D721Med (cell line): ENCODE measurements at regions not wholly inside any gene's neighbourhood (a gene's known extent, or its start where the extent isn't known, plus 50 kb on each side); places are given as distances from the start of the nearest gene placed in this dataset.

Experiments used
- DNase-seq: peaks from one replicate; pipeline ENCODE4 v3.0.0; 2011; ENCODE audit warnings: low spot score; ENCODE audit not compliant: insufficient read length
- FAIRE-seq: peaks from 2 replicates; lab custom pipeline; 2011; peaks lifted over from hg19 to GRCh38; lab: Jason Lieb, UNC
- TF ChIP-seq, protein P1 (sequence below): IDR thresholded peaks from 2 replicates; pipeline ENCODE4 v1.5.1; 2012; ENCODE audit warnings: mild to moderate bottlenecking, control low read depth; ENCODE audit not compliant: insufficient read depth; ENCODE audit errors: missing control alignments

- FAIRE-seq: no peak
- TF ChIP-seq, protein P1, sequence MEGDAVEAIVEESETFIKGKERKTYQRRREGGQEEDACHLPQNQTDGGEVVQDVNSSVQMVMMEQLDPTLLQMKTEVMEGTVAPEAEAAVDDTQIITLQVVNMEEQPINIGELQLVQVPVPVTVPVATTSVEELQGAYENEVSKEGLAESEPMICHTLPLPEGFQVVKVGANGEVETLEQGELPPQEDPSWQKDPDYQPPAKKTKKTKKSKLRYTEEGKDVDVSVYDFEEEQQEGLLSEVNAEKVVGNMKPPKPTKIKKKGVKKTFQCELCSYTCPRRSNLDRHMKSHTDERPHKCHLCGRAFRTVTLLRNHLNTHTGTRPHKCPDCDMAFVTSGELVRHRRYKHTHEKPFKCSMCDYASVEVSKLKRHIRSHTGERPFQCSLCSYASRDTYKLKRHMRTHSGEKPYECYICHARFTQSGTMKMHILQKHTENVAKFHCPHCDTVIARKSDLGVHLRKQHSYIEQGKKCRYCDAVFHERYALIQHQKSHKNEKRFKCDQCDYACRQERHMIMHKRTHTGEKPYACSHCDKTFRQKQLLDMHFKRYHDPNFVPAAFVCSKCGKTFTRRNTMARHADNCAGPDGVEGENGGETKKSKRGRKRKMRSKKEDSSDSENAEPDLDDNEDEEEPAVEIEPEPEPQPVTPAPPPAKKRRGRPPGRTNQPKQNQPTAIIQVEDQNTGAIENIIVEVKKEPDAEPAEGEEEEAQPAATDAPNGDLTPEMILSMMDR: no peak
- no peak for DNase-seq
Observed at GRCh38 chr6:12555781-12556180, 160.8 kb upstream of the PHACTR1 start.

- TF ChIP-seq, protein P1: no peak
- DNase-seq (no peak), FAIRE-seq (no peak)
Observed at GRCh38 chr6:12557765-12558164, 158.8 kb upstream of the PHACTR1 start.

- no peak for DNase-seq
- TF ChIP-seq, protein P1: no peak
- FAIRE-seq: no peak
Observed at GRCh38 chr6:12560315-12560714, 156.3 kb upstream of the PHACTR1 start.

DNA sequence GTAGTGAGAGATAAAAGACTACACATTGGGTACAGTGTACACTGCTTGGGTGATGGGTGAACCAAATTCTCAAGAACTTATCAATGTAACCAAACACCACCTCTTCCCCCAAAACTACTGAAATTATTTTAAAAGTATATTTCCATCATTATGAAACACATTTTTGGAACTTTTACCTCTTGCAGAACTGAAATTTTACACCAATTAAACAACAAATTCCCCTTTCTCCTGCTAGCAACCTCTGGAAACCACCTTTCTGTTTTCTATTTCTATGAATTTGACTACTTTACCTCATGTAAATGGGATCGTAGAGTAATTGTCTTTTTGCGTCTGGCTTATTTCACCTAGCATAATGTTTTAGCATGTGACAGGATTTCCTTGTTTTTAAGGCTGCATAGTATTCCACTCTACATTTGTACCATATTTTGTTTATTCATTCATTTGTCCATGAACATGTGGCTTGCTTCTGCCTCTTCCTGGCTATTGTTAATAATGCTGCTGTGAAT, 149.9 kb upstream of the PHACTR1 start:
- DNase-seq: no peak
- no peak for FAIRE-seq
- TF ChIP-seq, protein P1: no peak

DNA sequence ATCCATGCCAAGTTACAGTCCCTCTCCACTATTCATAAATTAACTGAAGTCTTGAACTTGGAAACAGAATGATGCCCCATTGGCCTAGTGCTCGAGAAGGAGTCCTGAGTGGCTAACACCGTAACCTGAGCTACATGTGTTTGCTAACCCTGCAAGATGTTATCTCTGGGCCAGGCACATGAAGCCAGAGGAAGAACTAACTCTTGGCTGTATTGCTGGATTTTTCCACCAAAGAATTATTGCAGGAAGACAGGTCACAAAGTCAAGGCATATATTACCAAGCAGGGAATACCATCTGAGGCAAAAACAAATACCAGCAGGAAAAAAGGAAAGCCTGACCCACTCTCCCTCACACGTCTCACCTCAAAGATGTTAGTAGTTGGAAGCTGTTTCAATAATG, 148.9 kb upstream of the PHACTR1 start:
- no peak for FAIRE-seq
- DNase-seq: no peak
- TF ChIP-seq, protein P1: no peak

- TF ChIP-seq, protein P1: no peak
- DNase-seq: no peak
- no peak for FAIRE-seq
Observed at GRCh38 chr6:12569646-12570045, 146.9 kb upstream of the PHACTR1 start.

DNA sequence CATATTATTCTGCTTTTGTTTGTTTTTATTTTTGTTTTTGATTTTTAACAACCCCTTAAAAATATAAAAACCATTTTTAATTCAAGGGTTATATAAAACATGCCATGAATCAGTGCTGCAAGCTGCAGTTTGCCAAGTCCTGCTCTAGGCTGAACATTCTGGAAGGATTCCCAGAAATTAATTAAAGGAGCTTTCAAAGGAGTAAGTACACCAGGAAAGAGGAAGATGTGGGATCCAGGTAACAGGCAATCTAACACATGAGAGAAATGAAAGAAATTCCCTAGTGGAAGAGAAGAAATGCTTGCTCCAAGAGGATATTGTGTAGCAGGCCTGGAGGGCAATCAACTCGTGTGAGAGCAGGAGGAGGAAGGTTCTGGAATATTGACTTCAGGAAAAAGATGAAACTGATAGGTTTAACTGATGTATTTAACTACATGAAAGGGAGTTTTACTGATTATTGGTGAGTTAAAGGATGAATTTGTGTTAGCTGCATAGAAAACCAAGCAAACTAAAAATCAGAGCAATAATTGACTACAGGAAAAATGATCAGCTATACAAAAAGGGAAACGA, 146.0 kb upstream of the PHACTR1 start:
- TF ChIP-seq, protein P1: no peak
- FAIRE-seq (no peak), DNase-seq (no peak)
